Breast epithelium (tissue), 4 donors: ENCODE measurements at regions not wholly inside any gene's neighbourhood (a gene's known extent, or its start where the extent isn't known, plus 50 kb on each side); places are given as distances from the start of the nearest gene placed in this dataset.
A peak's percentile ranks its signal among the peaks of the same experiment; 100 is the strongest.

Experiments
- DNase-seq, 2 donors: peaks; one replicate each; pipeline ENCODE4 v3.0.0-alpha.2; 2019; ENCODE audit warnings: low spot score in 2 of 2
- H3K27ac ChIP-seq, 2 donors: fragments of 200-600 bp; sonication (generic) in 1 of 2; one replicate each; pipeline ENCODE4 v1.5.1; 2016 to 2019; ENCODE audit warnings: mild to moderate bottlenecking in 1 of 2
- H3K27me3 ChIP-seq, 2 donors: fragments of 200-600 bp; sonication (generic) in 1 of 2; one replicate each; pipeline versions ENCODE4 v1.5.1 to v1.6.0; 2017 to 2019; ENCODE audit warnings: control low read depth in 1 of 2, mild to moderate bottlenecking in 1 of 2
- H3K36me3 ChIP-seq: fragments of 200-600 bp; one replicate; pipeline ENCODE4 v1.5.1; 2019
- H3K4me1 ChIP-seq, 2 donors: fragments of 200-600 bp; sonication (generic); one replicate each; pipeline ENCODE4 v1.5.1; 2016 to 2019; ENCODE audit warnings: control low read depth in 1 of 2
- H3K4me3 ChIP-seq, 3 donors: fragments of 200-600 bp; sonication (generic); 1 replicate in 2 of 3; 2 replicates in 1 of 3; pipeline ENCODE4 v1.5.1; 2016 to 2019; ENCODE audit warnings: mild to moderate bottlenecking in 3 of 3, moderate library complexity in 2 of 3
- H3K9me3 ChIP-seq, 2 donors: fragments of 200-600 bp; sonication (generic) in 1 of 2; one replicate each; pipeline ENCODE4 v1.5.1; 2016 to 2019; ENCODE audit warnings: control low read depth in 1 of 2
- CTCF ChIP-seq, 3 donors: fragments of 450-650 bp; IDR thresholded peaks; one replicate each; pipeline ENCODE4 v1.5.1; 2016 to 2017; ENCODE audit warnings: antibody characterized with exemption in 3 of 3, mild to moderate bottlenecking in 3 of 3, moderate library complexity in 3 of 3
- POLR2A ChIP-seq: fragments of 450-650 bp; IDR thresholded peaks from one replicate; pipeline ENCODE4 v1.6.1; 2016; ENCODE audit warnings: antibody characterized with exemption, mild to moderate bottlenecking, moderate library complexity
- POLR2AphosphoS5 ChIP-seq, 3 donors: sonication (generic); formaldehyde crosslinking; IDR thresholded peaks; one replicate each; pipeline ENCODE4 v1.6.1; 2017; ENCODE audit warnings: antibody characterized with exemption in 3 of 3
- intact Hi-C: fragments of 100-400 bp; cut with DNase I; formaldehyde crosslinking; loops from one replicate; pipeline ENCODE4 v1.15.1; 2023; ENCODE audit warnings: low total_unique reads

GRCh38 chr13:34312578-34312977 lies 494.6 kb downstream of the RFC3 start:
- no peak for DNase-seq
- intact Hi-C loops: no loop called here
- no peak for TF ChIP-seq POLR2A
- TF ChIP-seq CTCF (IDR thresholded peaks at IDR 0.05): no peak
- no peak for TF ChIP-seq POLR2AphosphoS5 (IDR thresholded peaks at IDR 0.05)
- no peaks in the 10 kb centered on the region for H3K4me1 ChIP-seq
- no peak overlapping the region for H3K4me3 ChIP-seq
- no peak overlapping the region for H3K27ac ChIP-seq
- H3K36me3 ChIP-seq: no peaks in the 10 kb centered on the region
- H3K27me3 ChIP-seq: no peaks in the 10 kb centered on the region
- H3K9me3 ChIP-seq: no peaks in the 10 kb centered on the region

DNA sequence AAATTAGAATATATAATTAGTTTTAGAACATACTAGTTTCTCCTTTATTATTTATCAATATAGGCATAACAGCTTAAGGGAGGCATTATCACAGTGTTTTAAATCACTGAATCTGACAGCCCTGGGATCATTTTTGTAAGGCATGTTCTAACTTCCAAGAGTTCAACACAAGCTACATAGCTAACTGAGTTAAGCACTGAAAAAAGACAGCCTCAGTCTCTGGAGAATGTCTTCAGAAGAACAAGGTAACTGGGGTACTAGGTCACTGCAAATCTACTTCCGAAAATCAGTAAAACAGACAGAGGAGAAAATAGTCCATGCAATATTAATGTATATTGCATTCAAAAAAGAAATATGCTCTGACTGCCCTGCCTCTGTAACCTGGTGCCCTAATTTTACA lies 502.1 kb downstream of the RFC3 start:
- intact Hi-C loops: no loop called here
- DNase-seq: no peak
- TF ChIP-seq POLR2AphosphoS5 (IDR thresholded peaks at IDR 0.05): no peak
- no peak for TF ChIP-seq CTCF (IDR thresholded peaks at IDR 0.05)
- TF ChIP-seq POLR2A: no peak
- no peak overlapping the region for H3K27ac ChIP-seq
- no peaks in the 10 kb centered on the region for H3K4me1 ChIP-seq
- H3K9me3 ChIP-seq: no peaks in the 10 kb centered on the region
- no peaks in the 10 kb centered on the region for H3K36me3 ChIP-seq
- H3K27me3 ChIP-seq: no peaks in the 10 kb centered on the region
- H3K4me3 ChIP-seq: no peak overlapping the region

DNA sequence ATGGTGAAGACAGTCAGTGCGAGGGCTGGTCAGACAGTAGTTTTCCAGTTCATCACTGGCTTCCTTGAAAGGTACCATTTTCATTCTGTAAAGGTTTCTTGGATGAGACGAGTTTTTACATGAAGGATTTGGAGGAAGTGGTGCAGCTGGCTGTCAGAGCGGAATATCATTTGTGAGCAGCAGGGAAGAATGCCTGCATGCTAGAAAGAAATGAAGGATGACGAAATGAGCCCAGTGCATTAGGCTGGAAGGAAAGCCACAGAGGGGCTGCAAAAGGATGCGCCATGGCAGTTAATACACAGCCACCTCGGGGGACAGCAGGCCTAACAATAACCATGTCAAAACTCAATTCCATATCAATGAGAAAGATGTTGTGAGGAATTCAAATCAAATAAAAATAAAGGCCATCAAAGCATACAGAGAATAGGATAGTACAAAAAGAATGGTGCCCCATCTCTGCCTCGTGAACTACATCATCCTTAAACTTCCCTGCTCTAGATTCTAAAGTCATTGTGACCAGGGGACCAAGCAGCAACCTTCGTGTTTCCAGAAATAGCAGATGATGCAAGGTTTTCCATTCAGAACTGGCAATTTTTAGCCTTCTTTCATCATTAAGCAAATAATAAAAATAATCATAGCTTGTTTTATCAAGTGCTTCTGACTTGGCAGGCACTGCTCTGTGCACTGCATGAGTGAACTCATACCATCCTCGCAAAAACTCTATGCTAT lies 504.2 kb downstream of the RFC3 start:
- Histone ChIP-seq H3K27ac (no peak overlapping the region), H3K4me1 (no peaks in the 10 kb centered on the region), H3K4me3 (no peak overlapping the region), H3K27me3 (no peaks in the 10 kb centered on the region), H3K36me3 (no peaks in the 10 kb centered on the region), H3K9me3 (no peaks in the 10 kb centered on the region)
- DNase-seq: no peak
- no peak for TF ChIP-seq CTCF (IDR thresholded peaks at IDR 0.05)
- no peak for TF ChIP-seq POLR2A
- no peak for TF ChIP-seq POLR2AphosphoS5 (IDR thresholded peaks at IDR 0.05)
- intact Hi-C loops: no loop called here

- H3K4me1 ChIP-seq: no peaks in the 10 kb centered on the region
- no peaks in the 10 kb centered on the region for H3K9me3 ChIP-seq
- TF ChIP-seq POLR2AphosphoS5 (IDR thresholded peaks at IDR 0.05) (no peak), POLR2A (no peak)
- intact Hi-C loops: no loop called here
- H3K4me3 ChIP-seq: no peak overlapping the region
- no peaks in the 10 kb centered on the region for H3K27me3 ChIP-seq
- no peak overlapping the region for H3K27ac ChIP-seq
- H3K36me3 ChIP-seq: no peaks in the 10 kb centered on the region
- no peak for DNase-seq
Measured at GRCh38 chr13:34322743-34323074, 504.8 kb downstream of the RFC3 start.

DNA sequence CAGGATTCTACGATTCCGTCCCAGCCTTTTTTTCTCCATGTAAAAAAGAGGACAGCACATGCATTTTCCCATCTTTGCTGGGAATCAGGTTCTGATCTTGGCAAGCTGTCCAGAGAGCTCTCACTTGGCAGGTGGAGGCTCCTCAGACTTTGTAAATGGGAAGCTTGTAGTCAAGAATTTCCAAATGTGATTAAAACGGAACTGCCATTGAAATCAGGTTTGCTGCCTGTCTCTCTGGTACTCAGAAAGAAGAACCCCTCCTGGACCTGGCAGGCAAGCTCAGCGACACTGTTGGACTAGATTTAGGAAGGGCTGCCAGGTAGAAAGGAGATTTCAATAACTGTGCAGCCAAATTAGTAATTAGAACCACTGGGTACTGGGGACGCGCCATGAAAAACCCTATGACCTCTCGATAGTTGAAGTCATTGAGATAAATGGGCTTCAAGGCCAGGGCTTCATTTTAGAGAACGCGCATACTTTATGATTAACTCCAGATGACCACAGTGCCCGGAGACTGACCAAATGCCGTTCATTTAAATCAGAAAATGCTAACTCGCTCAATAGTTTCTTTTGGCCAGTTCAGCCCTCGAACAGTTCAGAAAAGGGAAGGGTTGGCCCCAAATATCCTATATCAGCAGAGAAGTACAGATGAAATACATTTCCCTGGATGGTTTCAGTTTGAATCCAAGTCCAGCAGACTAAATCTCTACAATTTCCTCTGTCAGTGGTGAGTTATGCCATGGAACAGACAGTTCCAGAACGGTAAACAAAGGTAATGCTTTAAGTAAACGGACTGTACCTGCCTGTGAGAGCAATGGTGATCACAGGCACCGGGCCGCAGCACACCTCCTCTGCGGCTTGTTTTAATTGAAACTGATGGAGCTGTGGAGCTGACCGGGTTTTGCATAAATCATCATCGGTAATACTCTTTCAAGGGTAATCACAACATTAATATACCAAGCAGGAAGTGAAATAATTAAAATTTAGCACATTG lies 517.4 kb downstream of the RFC3 start:
- intact Hi-C loops: no loop called here
- Histone ChIP-seq H3K36me3 (no peaks in the 10 kb centered on the region), H3K9me3 (peaks cover 0 to 6% of the 10 kb centered on the region in 2 donors), H3K27me3 (no peaks in the 10 kb centered on the region), H3K4me1 (no peaks in the 10 kb centered on the region), H3K4me3 (no peak overlapping the region), H3K27ac (peak overlapping the region; percentile 65 to 68)
- no peak for DNase-seq
- no peak for TF ChIP-seq POLR2A
- no peak for TF ChIP-seq CTCF (IDR thresholded peaks at IDR 0.05)
- no peak for TF ChIP-seq POLR2AphosphoS5 (IDR thresholded peaks at IDR 0.05)
